HG02571 (cell line): ENCODE measurements at regions not wholly inside any gene's neighbourhood (a gene's known extent, or its start where the extent isn't known, plus 50 kb on each side); places are given as distances from the start of the nearest gene placed in this dataset.
A peak's percentile ranks its signal among the peaks of the same experiment; 100 is the strongest.
"Not testable (repeated sequence)": the region's sequence is repeated elsewhere in the genome, so short reads cannot be mapped to it uniquely, and the experiment has no call there.

Experiments
- ATAC-seq: cut with Tn5 transposase; IDR thresholded peaks from one replicate; pipeline ENCODE4 v1.9.1; 2021; ENCODE audit warnings: mild to moderate bottlenecking, moderate library complexity; ENCODE audit not compliant: unreplicated experiment

DNA sequence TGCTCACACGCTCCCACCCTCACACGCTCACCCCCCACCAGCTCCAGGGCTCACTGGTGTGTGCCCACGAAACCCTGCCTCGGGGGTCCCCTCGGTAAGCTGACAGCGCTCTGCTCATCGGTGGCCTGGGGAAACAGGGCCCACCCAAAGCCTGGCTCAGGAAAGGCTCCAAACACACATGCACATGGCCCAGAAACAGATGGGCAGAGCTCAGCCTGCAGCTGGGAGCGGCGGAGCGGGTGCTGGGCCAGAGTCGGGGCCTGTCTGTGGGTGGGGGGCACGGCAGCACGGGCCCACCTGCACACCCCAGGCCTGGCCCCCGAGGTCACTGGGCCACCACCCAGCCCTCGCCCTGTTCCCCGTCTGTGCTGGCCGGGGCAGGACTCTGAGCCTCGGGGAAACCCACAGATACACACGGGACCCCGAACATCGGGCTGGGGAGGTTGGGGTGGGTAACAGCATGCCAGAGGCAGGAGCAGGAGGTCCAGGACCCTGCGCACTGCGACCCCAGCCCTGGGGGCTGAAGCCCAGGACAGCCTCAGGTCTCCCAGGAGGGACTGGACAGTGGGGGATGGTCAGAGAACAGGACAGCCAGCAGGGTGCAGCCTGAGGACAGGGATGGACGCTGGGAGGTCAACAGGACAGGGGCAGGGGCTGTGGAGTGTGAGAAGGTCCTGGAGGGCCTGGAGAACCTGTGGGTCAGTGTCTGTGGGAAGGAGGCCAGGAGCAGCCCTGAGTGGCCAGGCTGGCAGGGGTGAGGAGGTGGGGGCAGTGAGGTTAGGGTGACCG, 165.1 kb downstream of the TMEM121 start:
- ATAC-seq, result not testable (repeated sequence)

DNA sequence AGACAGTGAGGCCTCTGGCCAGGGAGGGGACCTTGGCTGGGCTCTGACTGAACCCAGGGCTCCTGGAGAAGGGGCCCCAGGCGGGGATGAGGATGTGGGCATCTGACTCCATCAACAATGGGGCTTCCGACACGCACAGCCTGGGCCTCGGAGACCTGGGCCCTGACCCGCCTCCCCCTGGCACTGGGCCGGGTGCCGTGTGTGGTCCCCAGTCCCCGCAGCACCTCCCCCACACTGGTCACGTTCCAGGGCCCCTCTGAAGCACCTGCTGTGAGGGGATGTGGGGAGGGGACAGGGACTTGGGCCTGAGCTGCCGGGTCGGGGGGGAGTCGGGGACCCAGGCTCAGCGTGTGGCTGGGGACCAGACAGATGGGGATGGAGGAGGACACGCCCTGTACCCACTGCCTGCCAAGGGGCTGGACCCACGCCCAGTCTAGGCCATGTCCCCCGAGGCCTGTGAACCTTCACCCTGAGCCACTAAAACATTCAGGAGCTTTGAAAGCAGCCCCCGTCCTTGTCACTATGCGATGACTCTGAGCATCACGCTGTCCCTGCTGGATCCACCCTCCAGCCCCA, 165.8 kb downstream of the TMEM121 start:
- not testable (repeated sequence) for ATAC-seq

DNA sequence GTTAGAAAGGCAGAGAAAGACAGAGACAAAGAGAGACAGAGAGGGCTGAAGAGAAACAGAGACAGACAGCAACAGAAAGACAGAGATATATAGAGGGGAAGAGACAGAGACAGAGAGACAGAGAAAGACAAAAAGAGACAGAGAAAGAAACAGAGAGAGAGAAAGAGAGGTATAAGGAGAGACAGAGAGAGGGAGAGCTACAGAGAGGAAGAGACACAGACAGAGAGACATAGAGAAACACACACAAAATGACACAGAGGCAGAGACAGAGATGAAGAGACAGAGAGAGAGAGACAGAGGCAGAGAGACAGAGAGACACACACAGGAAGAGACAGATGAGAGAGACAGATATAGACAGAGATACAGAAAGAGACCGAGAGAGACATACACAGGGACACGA, 168.6 kb downstream of the TMEM121 start:
- ATAC-seq, result no peak

GRCh38 chr14:105696388-105696787, 170.0 kb downstream of the TMEM121 start:
- ATAC-seq, result peak; percentile 52

DNA sequence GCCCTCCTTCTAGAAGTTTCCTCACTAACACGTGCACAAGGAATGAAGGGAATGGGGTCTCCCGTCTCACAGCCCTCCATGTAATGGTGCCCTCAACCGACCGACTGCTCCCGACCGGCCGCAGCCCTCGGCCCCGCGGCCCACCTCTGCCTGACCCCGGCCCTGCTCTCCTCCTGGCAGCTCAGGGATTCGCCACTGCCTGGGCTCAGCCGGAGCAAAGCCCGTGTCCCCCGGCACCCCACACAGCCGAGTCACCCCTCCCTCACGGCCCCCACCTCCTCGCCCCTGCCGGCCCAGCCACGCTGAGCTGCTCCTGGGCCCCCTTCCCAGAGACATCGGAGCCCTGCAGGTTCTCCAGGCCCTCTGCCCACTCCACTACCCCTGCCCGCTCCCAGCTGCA, 171.0 kb downstream of the TMEM121 start:
- ATAC-seq, result not testable (repeated sequence)

DNA sequence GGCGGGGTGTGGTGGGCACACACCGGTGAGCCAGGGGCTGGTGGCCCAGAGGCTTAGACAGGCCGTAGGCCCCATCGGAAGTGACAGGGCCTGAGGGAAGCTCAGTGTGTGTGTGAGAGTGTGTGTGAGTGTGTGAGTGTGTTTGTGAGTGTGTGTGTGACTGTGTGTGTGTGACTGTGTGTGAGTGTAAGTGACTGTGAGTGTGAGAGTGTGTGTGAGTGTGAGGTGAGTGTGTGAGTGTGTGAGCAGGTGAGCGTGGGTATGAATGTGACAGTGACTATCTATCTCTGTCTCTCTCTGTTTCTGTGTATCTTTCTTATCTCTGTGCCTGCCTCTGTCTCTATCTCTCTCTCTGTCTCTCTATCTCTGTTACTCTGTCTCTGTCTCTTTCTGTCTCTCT, 171.6 kb downstream of the TMEM121 start:
- not testable (repeated sequence) for ATAC-seq

- not testable (repeated sequence) for ATAC-seq
These were observed 172.7 kb downstream of the TMEM121 start for GRCh38 chr14:105698940-105699556.

- ATAC-seq, result not testable (repeated sequence)
These were observed 173.3 kb downstream of the TMEM121 start for GRCh38 chr14:105699706-105700105.

DNA sequence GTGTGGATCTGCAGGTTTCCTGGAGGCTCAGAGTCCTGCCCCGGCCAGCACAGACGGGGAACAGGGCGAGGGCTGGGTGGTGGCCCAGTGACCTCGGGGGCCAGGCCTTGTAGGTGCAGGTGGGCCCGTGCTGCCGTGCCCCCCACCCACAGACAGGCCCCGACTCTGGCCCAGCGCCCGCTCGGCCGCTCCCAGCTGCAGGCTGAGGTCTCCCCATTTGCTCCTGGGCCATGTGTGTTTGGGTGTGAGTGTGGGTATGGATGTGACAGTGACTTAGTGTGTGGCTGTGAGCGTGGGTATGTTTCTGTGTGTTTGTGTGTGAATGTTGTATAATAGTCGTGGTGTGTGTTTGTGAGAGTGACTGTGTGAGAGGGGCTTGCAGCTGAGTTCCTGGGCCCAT, 173.8 kb downstream of the TMEM121 start:
- not testable (repeated sequence) for ATAC-seq

DNA sequence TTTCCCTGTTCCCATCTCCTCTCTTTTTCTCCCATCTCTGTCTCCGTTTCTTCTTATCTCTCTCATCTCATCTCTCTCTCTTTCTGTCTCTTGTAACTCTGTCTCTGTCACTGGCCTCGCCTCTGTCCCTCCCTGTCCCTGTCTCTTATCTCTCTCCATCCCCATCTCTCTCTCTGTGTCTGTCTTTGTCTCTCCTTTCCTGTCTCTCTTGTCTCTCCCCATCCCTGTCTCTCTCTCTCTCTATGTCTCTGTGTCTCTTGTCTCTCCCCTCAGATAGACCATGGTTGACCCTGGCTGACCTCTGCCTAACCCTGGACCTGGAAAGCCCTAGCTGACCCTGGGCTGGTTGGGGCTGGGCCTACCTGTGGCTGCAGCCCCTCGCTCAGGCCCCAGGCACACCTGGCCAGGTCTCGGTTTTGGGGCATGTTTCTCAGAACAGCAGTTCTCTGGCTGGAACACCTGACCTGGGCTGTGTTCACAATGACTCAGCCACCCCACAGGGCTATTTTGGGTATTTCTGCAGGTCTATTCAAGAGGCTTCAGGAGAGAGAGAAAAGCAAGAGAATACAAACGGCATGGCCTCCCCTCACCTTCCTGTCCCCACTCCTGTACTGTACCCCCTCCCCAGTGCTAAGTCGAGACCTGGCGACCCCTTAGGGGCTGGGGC, 174.4 kb downstream of the TMEM121 start:
- peak; percentile 26 for ATAC-seq

GRCh38 chr14:105701456-105702274, 175.3 kb downstream of the TMEM121 start:
- ATAC-seq, result no peak

DNA sequence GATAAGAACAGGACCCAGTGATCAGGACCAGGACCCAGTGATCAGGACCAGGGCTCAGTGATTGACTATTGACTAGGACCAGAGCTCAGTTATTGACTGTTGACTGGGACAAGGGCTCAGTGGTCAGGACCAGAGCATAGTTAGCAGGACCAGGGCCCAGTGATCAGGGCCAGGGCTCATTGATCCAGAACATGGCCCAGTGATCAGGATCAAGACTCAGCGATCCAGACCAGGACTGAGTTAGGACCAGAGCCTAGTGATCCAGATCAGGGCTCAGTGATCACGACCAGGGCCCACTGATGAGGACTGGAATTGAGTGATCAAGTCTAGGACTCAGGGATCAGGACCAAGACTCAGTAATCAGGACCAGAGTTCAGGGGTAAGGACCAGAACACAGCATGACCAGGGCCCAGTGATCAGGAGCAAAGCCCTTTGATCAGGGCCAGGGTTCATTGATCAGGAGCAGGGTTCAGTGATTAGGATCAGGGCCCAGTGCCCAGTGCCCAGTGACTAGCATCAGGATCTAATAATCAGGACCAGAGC, 176.0 kb downstream of the TMEM121 start:
- ATAC-seq, result no peak

- ATAC-seq, result not testable (repeated sequence)
These were observed 176.8 kb downstream of the TMEM121 start for GRCh38 chr14:105703044-105703665.

GRCh38 chr14:105704091-105704490, 177.7 kb downstream of the TMEM121 start:
- ATAC-seq, result not testable (repeated sequence)

DNA sequence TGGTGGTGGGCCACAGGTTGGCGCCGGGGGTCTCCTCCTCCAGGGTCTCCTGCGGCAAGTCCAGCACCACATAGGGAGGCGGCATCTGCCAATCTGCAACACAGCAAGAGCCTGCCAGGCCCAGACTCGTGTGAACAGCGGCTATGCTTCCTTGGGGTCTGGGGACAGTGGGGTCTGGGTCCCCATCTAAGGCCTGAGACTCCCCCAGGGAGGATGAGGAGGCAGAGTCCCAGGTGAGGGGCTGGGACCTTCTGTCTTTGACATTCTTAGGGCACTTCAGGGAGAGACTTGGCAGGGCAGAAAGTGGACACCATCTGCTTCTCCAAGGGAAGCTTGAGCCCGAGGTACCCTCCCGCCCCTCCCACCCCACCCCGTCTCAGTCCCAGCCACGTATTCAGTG, 178.1 kb downstream of the TMEM121 start:
- ATAC-seq, result not testable (repeated sequence)

GRCh38 chr14:105705512-105705861, 179.1 kb downstream of the TMEM121 start:
- ATAC-seq, result not testable (repeated sequence)

DNA sequence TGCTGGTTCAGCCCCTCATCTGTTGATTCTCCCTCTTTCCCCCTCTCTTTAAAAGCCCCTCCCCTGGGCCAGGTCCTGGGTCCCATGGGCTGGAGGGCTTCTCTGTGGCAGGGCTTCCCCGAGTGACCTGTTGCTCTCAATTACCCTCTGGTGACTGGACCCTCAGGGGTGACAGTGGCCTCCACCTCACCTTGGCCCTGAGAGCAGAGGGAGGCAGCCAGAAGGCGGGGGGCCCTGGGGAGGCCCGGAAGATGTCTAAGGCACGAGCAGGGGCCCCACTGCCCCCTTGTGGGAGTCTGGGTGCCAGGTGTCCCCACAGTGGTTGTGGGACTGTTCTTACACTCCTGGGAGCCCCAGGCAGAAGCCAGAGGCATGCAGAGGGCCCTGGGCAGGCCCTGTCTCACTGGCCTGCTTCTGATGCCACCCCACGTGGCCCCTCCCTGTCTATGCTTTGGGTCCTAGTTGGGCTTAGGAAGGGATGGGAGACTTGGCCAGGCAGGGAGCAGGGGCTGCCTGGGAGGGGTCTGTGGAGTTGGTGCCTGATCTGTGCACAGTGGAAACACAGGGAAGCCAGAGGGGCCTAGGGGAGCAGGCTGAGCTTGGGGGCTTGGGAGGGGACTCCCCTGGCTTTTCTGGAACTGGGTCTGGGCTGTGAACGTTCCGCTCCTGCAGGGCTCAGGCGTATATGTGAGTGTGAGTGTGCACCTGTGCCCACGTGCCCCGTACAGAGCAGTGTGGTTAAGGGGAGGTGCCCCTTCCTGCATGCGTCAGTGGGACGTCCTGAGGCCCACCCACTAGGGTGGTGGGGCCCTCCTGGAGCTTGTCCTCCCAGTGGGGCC, 179.7 kb downstream of the TMEM121 start:
- not testable (repeated sequence) for ATAC-seq

GRCh38 chr14:105706701-105707019, 180.3 kb downstream of the TMEM121 start:
- ATAC-seq, result not testable (repeated sequence)

- ATAC-seq, result not testable (repeated sequence)
These were observed 180.7 kb downstream of the TMEM121 start for GRCh38 chr14:105707099-105707498.
